Upper lobe of right lung (tissue), 1 donor: ENCODE measurements at regions not wholly inside any gene's neighbourhood (a gene's known extent, or its start where the extent isn't known, plus 50 kb on each side); places are given as distances from the start of the nearest gene placed in this dataset.

Experiments used
- ATAC-seq: fragments of 200-7000 bp; cut with Tn5 transposase; one replicate; pipeline ENCODE4 v1.9.1; 2020; ENCODE audit warnings: mild to moderate bottlenecking, moderate library complexity
- DNase-seq: peaks from one replicate; pipeline ENCODE4 v3.0.0-alpha.2; 2020
- H3K27ac ChIP-seq: fragments of 200-600 bp; one replicate; pipeline ENCODE4 v1.8.0; 2022
- H3K27me3 ChIP-seq: fragments of 200-600 bp; one replicate; pipeline ENCODE4 v1.8.0; 2022; ENCODE audit warnings: mild to moderate bottlenecking
- H3K36me3 ChIP-seq: fragments of 200-600 bp; one replicate; pipeline ENCODE4 v1.8.0; 2022
- H3K4me1 ChIP-seq: fragments of 200-600 bp; one replicate; pipeline ENCODE4 v1.8.0; 2022
- H3K4me3 ChIP-seq: fragments of 200-600 bp; one replicate; pipeline ENCODE4 v1.8.0; 2022; ENCODE audit warnings: mild to moderate bottlenecking
- H3K9me3 ChIP-seq: fragments of 200-600 bp; one replicate; pipeline ENCODE4 v1.8.0; 2022
- CTCF ChIP-seq: fragments of 200-600 bp; IDR thresholded peaks from one replicate; pipeline ENCODE4 v1.8.0; 2022; ENCODE audit warnings: antibody characterized with exemption
- intact Hi-C: fragments of 100-400 bp; cut with DNase I; formaldehyde crosslinking; loops from one replicate; pipeline ENCODE4 v1.11.0; 2022
- donor health status: DM: no; HTN: yes; CAD: no; lungs with severe emphysema.

- H3K36me3 ChIP-seq = no peaks in the 10 kb centered on the region
- no peak for ATAC-seq
- H3K27ac ChIP-seq = no peak overlapping the region
- TF ChIP-seq CTCF = no peak
- H3K27me3 ChIP-seq = no peaks in the 10 kb centered on the region
- H3K9me3 ChIP-seq = no peaks in the 10 kb centered on the region
- intact Hi-C loops = no loop called here
- no peaks in the 10 kb centered on the region for H3K4me1 ChIP-seq
- no peak for DNase-seq
- no peak overlapping the region for H3K4me3 ChIP-seq
These were observed 135.6 kb upstream of the CACNA1E start for GRCh38 chr1:181347495-181348390.

- no peaks in the 10 kb centered on the region for H3K27me3 ChIP-seq
- DNase-seq (no peak), ATAC-seq (peak; percentile 16)
- TF ChIP-seq CTCF = no peak
- H3K27ac ChIP-seq = no peak overlapping the region
- no peaks in the 10 kb centered on the region for H3K4me1 ChIP-seq
- intact Hi-C loops = no loop called here
- no peak overlapping the region for H3K4me3 ChIP-seq
- no peaks in the 10 kb centered on the region for H3K9me3 ChIP-seq
- no peaks in the 10 kb centered on the region for H3K36me3 ChIP-seq
These were observed 133.8 kb upstream of the CACNA1E start for GRCh38 chr1:181349512-181349911.

GRCh38 chr1:181350131-181350530 is 133.2 kb upstream of the CACNA1E start:
- Histone ChIP-seq H3K4me3 (no peak overlapping the region), H3K9me3 (no peaks in the 10 kb centered on the region), H3K4me1 (no peaks in the 10 kb centered on the region), H3K36me3 (no peaks in the 10 kb centered on the region), H3K27me3 (no peaks in the 10 kb centered on the region), H3K27ac (no peak overlapping the region)
- intact Hi-C loops = no loop called here
- no peak for TF ChIP-seq CTCF
- ATAC-seq (no peak), DNase-seq (no peak)

DNA sequence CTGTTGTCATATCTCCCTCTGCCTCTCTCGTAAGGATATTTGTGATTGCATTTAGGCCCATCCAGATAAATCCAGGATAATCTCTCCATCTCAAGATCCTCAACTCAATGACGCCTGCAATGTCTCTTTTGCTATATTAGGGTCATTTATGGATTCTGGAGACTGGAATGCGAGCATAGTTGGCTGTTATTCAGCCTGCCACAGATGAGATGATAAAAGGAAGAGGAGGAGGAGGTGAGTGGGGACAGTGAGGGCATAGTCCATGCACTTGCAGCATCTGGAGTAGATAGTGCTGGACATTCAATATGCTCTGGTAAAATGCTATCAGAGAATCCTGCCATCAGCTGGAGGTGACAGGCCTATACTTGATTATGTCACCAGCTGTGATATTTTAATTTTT is 131.6 kb upstream of the CACNA1E start:
- DNase-seq = no peak
- ATAC-seq = no peak
- no peaks in the 10 kb centered on the region for H3K9me3 ChIP-seq
- no peaks in the 10 kb centered on the region for H3K4me1 ChIP-seq
- H3K4me3 ChIP-seq = no peak overlapping the region
- H3K27ac ChIP-seq = no peak overlapping the region
- intact Hi-C loops = no loop called here
- TF ChIP-seq CTCF = no peak
- H3K27me3 ChIP-seq = no peaks in the 10 kb centered on the region
- no peaks in the 10 kb centered on the region for H3K36me3 ChIP-seq

DNA sequence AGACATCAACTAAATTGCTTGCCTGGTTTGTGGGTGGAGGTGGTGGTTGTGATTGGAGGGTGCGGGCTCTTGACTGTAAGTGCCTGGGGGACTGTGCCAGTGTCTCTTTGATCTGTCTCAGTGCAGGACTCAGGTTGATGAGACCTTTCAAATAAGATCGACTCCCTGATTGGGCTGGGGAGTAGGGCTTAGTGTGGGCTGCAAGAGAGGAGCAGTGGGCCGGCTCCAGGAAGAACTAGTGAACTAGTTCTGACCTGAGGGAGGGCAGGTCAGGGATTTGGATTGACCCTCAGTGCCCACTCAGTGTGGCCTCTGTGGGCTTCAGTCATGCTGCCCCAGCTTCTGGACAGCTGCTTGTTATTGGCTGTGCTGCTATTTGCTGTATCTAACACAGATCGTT is 130.6 kb upstream of the CACNA1E start:
- no peak for TF ChIP-seq CTCF

More for the DNA sequence above, 130.6 kb upstream of the CACNA1E start:
- Histone ChIP-seq H3K4me1 (no peaks in the 10 kb centered on the region), H3K36me3 (no peaks in the 10 kb centered on the region), H3K9me3 (no peaks in the 10 kb centered on the region), H3K4me3 (no peak overlapping the region), H3K27ac (no peak overlapping the region), H3K27me3 (no peaks in the 10 kb centered on the region)
- intact Hi-C loops = no loop called here
- no peak for ATAC-seq
- DNase-seq = no peak
